Natural killer cell (primary cell): ENCODE measurements at regions not wholly inside any gene's neighbourhood (a gene's known extent, or its start where the extent isn't known, plus 50 kb on each side); places are given as distances from the start of the nearest gene placed in this dataset.

ENCODE experiments used
- ATAC-seq, 3 donors: fragments of 150-1000 bp in 2 of 3; fragments of 200-7000 bp in 1 of 3; cut with Tn5 transposase; 1 replicate in 1 of 3; 2 replicates in 2 of 3; pipeline ENCODE4 v1.10.0; 2021; ENCODE audit warnings: mild to moderate bottlenecking in 2 of 3, moderate library complexity in 2 of 3
- DNase-seq, 2 donors: peaks; one replicate each; pipeline versions ENCODE4 v3.0.0 to v3.0.0-alpha.2; 2013 to 2021; ENCODE audit warnings: mixed read lengths in 1 of 2
- H3K27ac ChIP-seq: one replicate; pipeline ENCODE4 v1.5.1; 2013; ENCODE audit warnings: mild to moderate bottlenecking, low read length
- H3K27me3 ChIP-seq: one replicate; pipeline ENCODE4 v1.6.1; 2013; ENCODE audit warnings: low read length; ENCODE audit not compliant: control insufficient read depth, insufficient read depth
- H3K36me3 ChIP-seq: one replicate; pipeline ENCODE4 v1.6.1; 2013; ENCODE audit warnings: low read length; ENCODE audit not compliant: control insufficient read depth, insufficient read depth
- H3K4me1 ChIP-seq: one replicate; pipeline ENCODE4 v1.6.1; 2013; ENCODE audit warnings: low read length; ENCODE audit not compliant: control insufficient read depth, insufficient read depth
- H3K4me3 ChIP-seq: one replicate; pipeline ENCODE4 v1.5.1; 2013; ENCODE audit warnings: low read length
- H3K9me3 ChIP-seq: one replicate; pipeline ENCODE4 v1.6.1; 2013; ENCODE audit warnings: low read length; ENCODE audit not compliant: control insufficient read depth, insufficient read depth
- H3K27ac Mint-ChIP-seq, 2 donors: one replicate each; pipeline ENCODE4 v1.8.0; 2022; ENCODE audit warnings: mild to moderate bottlenecking in 2 of 2, mixed read lengths in 2 of 2, moderate library complexity in 1 of 2
- H3K27me3 Mint-ChIP-seq, 2 donors: one replicate each; pipeline ENCODE4 v1.8.0; 2022; ENCODE audit warnings: low read depth in 2 of 2, mixed read lengths in 2 of 2
- H3K36me3 Mint-ChIP-seq: one replicate; pipeline ENCODE4 v1.8.0; 2022; ENCODE audit warnings: mixed read lengths
- H3K4me1 Mint-ChIP-seq, 2 donors: one replicate each; pipeline ENCODE4 v1.8.0; 2022; ENCODE audit warnings: mixed read lengths in 2 of 2
- H3K4me3 Mint-ChIP-seq: one replicate; pipeline ENCODE4 v1.8.0; 2022; ENCODE audit warnings: mild to moderate bottlenecking, moderate library complexity, mixed read lengths
- H3K9me3 Mint-ChIP-seq, 2 donors: one replicate each; pipeline ENCODE4 v1.8.0; 2022; ENCODE audit warnings: mixed read lengths in 2 of 2
- CTCF ChIP-seq: fragments of 200-600 bp; IDR thresholded peaks from one replicate; pipeline ENCODE4 v1.8.0; 2022; ENCODE audit warnings: antibody characterized with exemption
- WGBS: methylation state at CpG from one replicate; pipeline ENCODE4 v1.1.7; 2013; ENCODE audit warnings: missing lambda C conversion rate; ENCODE audit not compliant: insufficient coverage; 5-methylcytosine and 5-hydroxymethylcytosine counted together
- intact Hi-C: fragments of 100-400 bp; cut with micrococcal nuclease; formaldehyde crosslinking; loops from one replicate; pipeline ENCODE4 v1.14.2; 2022

GRCh38 chr18:46426021-46426678 lies 230.9 kb downstream of the LOXHD1 start:
- WGBS = 43% methylated on average over 5 of the region's 5 CpGs
- Histone ChIP-seq H3K27me3 (no peaks in the 10 kb centered on the region), H3K4me3 (no peak overlapping the region), H3K36me3 (no peaks in the 10 kb centered on the region), H3K27ac (no peak overlapping the region), H3K4me1 (no peaks in the 10 kb centered on the region), H3K9me3 (no peaks in the 10 kb centered on the region)
- intact Hi-C loops = no loop called here
- ATAC-seq = no peak
- Mint-ChIP-seq H3K9me3 (no peaks in the 10 kb centered on the region), H3K4me3 (no peak overlapping the region), H3K4me1 (peaks cover 73% of the 10 kb centered on the region in 2 donors), H3K27ac (peak overlapping the region; percentile 67 to 77), H3K27me3 (no peaks in the 10 kb centered on the region), H3K36me3 (no peaks in the 10 kb centered on the region)
- TF ChIP-seq CTCF = no peak
- no peak for DNase-seq

GRCh38 chr18:46426679-46427047 lies 230.4 kb downstream of the LOXHD1 start:
- ATAC-seq (no peak), DNase-seq (no peak)
- no peaks in the 10 kb centered on the region for H3K36me3 ChIP-seq
- Mint-ChIP-seq H3K27ac (peak overlapping the region; percentile 67 to 77), H3K36me3 (no peaks in the 10 kb centered on the region), H3K27me3 (no peaks in the 10 kb centered on the region), H3K4me1 (peaks cover 70 to 73% of the 10 kb centered on the region in 2 donors), H3K9me3 (no peaks in the 10 kb centered on the region), H3K4me3 (no peak overlapping the region)
- WGBS = 90% methylated on average over 1 of the region's 1 CpG
- no peaks in the 10 kb centered on the region for H3K9me3 ChIP-seq
- no peak overlapping the region for H3K27ac ChIP-seq
- H3K27me3 ChIP-seq = no peaks in the 10 kb centered on the region
- H3K4me1 ChIP-seq = no peaks in the 10 kb centered on the region
- no peak for TF ChIP-seq CTCF
- no peak overlapping the region for H3K4me3 ChIP-seq
- intact Hi-C loops = no loop called here
